Activated T-cell treated with anti-CD3 and anti-CD28 coated beads, Interleukin-2, amount 50 U/mL, for 24 hours (primary cell): ENCODE measurements at regions not wholly inside any gene's neighbourhood (a gene's known extent, or its start where the extent isn't known, plus 50 kb on each side); places are given as distances from the start of the nearest gene placed in this dataset.

Experiments
- DNase-seq: peaks from one replicate; pipeline ENCODE4 v3.0.0-alpha.2; 2020
- H3K27ac Mint-ChIP-seq: 2 replicates; pipeline ENCODE4 v1.8.0; 2020; ENCODE audit warnings: mild to moderate bottlenecking, mixed read lengths
- H3K27me3 Mint-ChIP-seq: 2 replicates; pipeline ENCODE4 v1.8.0; 2020; ENCODE audit warnings: mixed read lengths
- H3K36me3 Mint-ChIP-seq: 2 replicates; pipeline ENCODE4 v1.8.0; 2020; ENCODE audit warnings: low read depth, mixed read lengths
- H3K4me1 Mint-ChIP-seq: 2 replicates; pipeline ENCODE4 v1.8.0; 2020; ENCODE audit warnings: low read depth, mixed read lengths
- H3K4me3 Mint-ChIP-seq: 2 replicates; pipeline ENCODE4 v1.8.0; 2020; ENCODE audit warnings: mild to moderate bottlenecking, moderate library complexity, mixed read lengths
- H3K9me3 Mint-ChIP-seq: 2 replicates; pipeline ENCODE4 v1.8.0; 2020; ENCODE audit warnings: mixed read lengths

DNA sequence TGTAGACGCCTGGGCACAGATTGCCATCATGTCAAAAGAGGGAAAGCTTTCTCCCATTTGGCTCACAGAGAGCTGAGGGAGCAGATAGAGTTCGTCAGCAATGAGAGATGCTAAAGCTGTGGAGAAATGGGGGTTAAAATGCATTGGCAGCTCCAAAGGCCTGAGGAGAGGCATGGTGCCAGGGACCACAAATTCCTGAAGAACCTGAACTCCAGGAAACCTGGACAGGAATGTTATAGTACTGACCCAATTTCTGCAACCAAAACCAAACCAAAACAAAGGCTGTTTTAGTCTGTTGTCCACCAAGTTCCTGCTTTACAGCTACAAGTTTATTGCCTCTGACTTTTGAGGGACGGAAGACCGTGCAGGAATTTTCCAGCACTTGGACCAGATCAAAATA is 575.7 kb downstream of the REEP3 start:
- Mint-ChIP-seq H3K27ac (no peak overlapping the region), H3K27me3 (no peaks in the 10 kb centered on the region), H3K4me1 (no peaks in the 10 kb centered on the region), H3K9me3 (no peaks in the 10 kb centered on the region), H3K4me3 (no peak overlapping the region), H3K36me3 (no peaks in the 10 kb centered on the region)
- DNase-seq: no peak

DNA sequence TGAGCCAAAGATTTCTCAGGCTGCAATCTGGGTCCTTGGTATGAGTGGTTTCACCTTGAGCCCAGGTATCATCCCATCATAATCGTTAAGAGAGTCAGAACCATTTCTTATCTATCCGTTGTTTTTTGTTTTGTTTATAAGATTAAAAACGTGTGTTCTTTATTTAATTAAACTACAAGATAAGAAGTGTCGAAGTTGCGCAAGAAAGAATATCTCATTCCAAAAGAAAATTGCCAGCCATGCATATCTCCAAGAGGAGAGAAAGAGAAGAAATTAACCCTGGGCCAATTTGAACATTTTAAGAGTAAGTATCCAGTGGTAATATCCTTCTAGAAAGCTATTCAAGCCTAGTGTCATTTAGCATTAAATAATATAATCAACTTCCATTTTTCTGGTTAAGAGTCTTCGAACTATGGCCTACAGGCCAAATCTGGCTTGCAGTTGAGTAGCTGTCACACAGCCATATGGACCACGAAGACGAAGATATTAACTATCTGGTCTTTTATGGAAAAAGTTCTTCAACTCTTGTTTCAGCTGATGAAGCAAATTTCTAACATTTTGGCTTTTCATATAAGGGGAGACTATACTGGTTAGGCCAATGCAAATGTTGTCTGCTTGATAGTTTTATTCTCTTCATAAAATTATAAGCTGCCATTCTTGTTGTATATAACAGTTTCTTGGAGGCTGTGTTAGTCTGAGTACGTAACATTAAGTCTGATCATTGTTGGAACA is 576.4 kb downstream of the REEP3 start:
- Mint-ChIP-seq H3K36me3 (no peaks in the 10 kb centered on the region), H3K27me3 (no peaks in the 10 kb centered on the region), H3K4me3 (no peak overlapping the region), H3K9me3 (no peaks in the 10 kb centered on the region), H3K4me1 (no peaks in the 10 kb centered on the region), H3K27ac (no peak overlapping the region)
- DNase-seq: no peak

DNA sequence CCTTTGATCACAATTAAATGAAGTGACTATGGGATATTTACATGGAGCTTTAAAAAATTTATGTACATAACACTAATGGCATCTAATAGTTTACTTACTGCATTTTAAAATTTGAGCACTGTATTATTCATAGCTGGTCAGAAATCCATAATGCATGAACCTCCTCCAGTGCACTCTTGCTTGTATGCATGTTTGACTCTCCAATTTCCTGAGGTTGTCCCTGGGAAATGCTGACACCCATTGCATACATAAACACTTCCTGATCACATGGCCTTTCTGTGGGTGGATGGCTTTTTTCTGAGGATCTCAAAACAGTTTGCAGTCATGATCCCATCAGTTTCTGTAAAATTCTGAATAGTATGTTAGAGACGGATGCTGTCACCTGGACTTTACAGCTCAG is 577.8 kb downstream of the REEP3 start:
- Mint-ChIP-seq H3K27me3 (no peaks in the 10 kb centered on the region), H3K36me3 (no peaks in the 10 kb centered on the region), H3K4me1 (no peaks in the 10 kb centered on the region), H3K27ac (no peak overlapping the region), H3K4me3 (no peak overlapping the region), H3K9me3 (no peaks in the 10 kb centered on the region)
- no peak for DNase-seq

DNA sequence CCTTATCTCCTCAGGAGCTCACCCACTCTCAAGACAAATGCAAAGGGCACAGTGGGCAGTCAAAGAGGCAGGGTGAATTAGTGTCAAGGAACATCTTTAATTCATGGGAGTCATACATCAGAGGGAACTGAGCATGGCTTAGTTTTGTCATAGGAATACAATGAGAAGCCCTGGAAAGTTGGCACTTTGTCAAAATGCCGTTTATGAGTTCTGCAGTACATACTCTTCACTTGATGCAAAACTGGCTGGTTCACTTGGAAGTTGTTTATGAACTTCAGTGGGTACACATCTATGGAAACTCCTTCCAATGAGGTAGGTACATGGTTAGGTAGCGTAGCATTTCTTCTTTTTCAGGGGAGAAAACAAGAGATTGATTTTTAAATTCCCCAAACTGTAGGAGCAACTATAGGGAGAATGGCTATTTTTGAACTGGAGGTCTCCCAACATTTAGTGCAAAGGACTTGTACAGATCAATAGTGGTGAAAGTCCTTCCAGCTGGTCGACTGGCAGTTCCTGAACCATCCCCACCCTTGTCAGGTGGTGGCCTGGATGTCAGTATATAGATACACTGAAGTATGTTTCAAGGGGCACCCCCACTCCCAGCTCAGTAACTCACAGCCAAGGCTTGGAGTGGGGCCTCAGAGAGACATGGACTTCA is 580.5 kb downstream of the REEP3 start:
- H3K9me3 Mint-ChIP-seq: no peaks in the 10 kb centered on the region
- DNase-seq: no peak
- H3K27me3 Mint-ChIP-seq: no peaks in the 10 kb centered on the region
- H3K4me3 Mint-ChIP-seq: no peak overlapping the region
- no peaks in the 10 kb centered on the region for H3K4me1 Mint-ChIP-seq
- no peaks in the 10 kb centered on the region for H3K36me3 Mint-ChIP-seq
- H3K27ac Mint-ChIP-seq: no peak overlapping the region

DNA sequence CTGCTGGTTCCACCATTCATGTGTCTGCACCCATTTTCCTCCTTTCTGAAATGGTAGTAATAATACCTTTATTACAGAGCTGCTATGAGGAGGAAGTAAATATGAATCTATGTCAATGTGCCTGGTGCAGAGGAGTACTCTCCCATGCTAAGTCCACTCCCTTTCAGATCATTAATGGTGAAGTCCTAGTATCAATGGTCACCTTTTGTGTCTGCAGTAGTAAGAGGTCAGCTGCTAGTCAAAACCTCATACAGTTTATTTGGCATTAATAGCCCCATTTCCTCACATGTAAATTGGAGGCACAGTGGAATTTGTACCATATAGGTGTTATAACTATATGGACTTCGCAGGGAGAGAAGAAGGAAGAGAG is 581.0 kb downstream of the REEP3 start:
- Mint-ChIP-seq H3K4me1 (no peaks in the 10 kb centered on the region), H3K27ac (no peak overlapping the region), H3K27me3 (no peaks in the 10 kb centered on the region), H3K36me3 (no peaks in the 10 kb centered on the region), H3K9me3 (no peaks in the 10 kb centered on the region), H3K4me3 (no peak overlapping the region)
- no peak for DNase-seq

DNA sequence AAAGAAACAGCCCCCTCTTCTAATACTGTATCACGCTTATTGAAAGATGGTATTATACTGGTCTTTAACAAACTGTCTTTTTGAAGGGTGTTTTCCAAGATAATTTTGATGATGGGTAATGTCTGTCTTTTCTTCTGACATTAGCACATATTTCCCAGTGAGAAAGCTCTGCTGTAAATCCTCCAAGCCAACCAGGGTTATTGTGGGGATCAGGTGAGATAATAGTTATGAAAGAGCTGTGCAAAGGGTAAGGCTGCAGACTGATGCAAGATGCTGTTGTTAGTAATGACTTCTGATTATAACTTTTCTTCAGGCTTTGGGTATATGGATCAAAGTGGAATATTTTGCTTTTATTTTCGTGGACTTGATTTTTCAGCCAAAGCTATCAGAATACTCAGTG is 581.7 kb downstream of the REEP3 start:
- Mint-ChIP-seq H3K27me3 (no peaks in the 10 kb centered on the region), H3K27ac (no peak overlapping the region), H3K4me3 (no peak overlapping the region), H3K9me3 (no peaks in the 10 kb centered on the region), H3K4me1 (no peaks in the 10 kb centered on the region), H3K36me3 (no peaks in the 10 kb centered on the region)
- no peak for DNase-seq

DNA sequence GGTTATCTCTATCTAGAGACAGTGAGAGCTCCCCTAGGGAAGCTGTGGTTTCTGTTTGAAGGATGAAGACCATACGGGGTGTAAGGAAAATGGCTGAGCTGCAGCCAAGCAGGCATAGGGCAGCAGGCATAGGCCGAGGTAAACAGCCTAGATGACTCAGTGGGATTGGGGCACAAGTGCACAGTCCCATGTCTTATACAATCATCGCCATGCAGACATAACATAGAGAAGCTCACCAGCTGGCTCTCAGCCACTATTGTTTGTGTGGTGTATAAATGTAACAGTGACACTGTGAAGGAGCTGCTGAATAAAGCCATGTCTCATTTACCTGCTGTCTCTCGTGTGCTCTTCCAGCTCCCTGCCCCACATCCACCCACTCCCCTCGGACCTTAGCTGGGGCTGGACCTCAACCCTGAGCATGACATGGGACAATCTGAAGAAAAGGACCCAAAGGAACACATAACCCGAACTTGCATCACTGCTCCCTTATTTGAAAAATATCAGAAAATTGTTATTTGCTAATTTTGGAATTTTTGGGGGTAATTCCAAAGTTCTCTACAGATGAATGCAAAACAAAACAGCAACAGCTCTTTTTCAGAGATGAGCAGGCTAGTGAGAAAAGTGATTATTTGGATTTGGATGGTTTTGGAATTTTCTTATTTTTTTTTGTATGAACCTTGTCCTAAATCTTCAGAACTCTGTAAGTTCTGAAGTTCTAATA is 582.7 kb downstream of the REEP3 start:
- Mint-ChIP-seq H3K36me3 (no peaks in the 10 kb centered on the region), H3K4me3 (no peak overlapping the region)
- DNase-seq: no peak

DNA sequence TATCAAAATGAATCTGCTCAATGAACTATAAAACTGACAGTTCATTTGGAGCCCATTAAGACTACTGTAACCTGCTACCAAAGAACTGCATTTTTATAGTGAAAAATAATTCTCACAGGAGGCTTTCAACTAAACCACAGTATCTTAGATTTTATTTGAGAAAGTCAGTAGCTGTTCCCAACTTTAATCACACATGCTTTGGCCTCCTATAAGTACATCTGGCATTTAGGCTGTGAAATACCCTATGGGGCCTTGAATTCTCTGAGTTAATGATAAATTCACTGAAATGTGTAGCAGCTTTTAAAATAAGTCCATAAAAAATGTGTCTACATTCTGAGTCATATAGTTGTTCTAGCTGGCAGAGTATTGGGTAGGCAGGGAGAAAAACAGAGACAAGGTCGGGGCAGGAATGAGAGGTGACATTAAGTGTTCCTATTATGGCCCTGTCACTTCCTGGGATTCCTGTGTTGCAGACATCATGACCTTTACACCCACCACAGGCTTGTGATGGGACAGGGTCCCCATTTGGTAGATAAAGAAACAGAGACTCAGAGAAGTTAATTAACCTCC is 588.8 kb downstream of the REEP3 start:
- peaks cover 5% of the 10 kb centered on the region for H3K4me1 Mint-ChIP-seq
- H3K27ac Mint-ChIP-seq: no peak overlapping the region
- DNase-seq: no peak
- H3K9me3 Mint-ChIP-seq: no peaks in the 10 kb centered on the region
- no peaks in the 10 kb centered on the region for H3K27me3 Mint-ChIP-seq
- H3K4me3 Mint-ChIP-seq: no peak overlapping the region
- no peaks in the 10 kb centered on the region for H3K36me3 Mint-ChIP-seq

More for the DNA sequence above, 582.7 kb downstream of the REEP3 start:
- H3K27me3 Mint-ChIP-seq: no peaks in the 10 kb centered on the region
- H3K27ac Mint-ChIP-seq: no peak overlapping the region
- H3K9me3 Mint-ChIP-seq: no peaks in the 10 kb centered on the region
- H3K4me1 Mint-ChIP-seq: no peaks in the 10 kb centered on the region

DNA sequence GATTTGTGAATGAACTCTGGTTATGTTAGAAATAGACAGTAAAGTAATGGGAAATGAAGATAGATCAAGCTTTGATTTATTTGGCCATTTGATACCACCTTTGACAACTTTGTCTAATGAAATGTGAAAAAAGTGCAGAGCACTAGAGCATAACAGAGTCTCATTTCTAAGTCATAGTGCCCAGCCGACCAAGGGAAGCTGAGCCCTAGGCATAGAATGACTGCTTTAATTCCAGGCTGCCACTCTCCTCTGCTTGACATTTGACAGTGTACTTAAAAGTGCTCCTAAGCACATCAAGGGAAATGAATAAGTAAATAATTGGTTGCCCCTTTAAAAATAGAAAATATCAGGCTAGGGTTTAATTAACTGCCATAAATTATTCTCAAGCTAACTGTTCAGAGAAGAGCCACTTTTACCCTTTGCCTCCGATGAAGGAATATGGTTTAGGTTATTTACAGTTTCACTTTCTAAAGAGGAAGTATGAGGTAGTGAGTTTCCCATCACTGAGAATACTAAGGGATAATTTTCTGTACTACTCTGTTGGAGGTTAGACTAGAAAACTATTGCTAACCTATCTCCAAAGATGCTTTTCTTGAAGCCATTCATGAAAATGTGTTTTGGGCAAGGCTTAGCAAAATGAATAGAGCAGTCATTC is 591.6 kb downstream of the REEP3 start:
- DNase-seq: no peak
- H3K4me3 Mint-ChIP-seq: no peak overlapping the region
- no peaks in the 10 kb centered on the region for H3K27me3 Mint-ChIP-seq
- H3K27ac Mint-ChIP-seq: no peak overlapping the region
- peaks cover 5% of the 10 kb centered on the region for H3K4me1 Mint-ChIP-seq
- no peaks in the 10 kb centered on the region for H3K36me3 Mint-ChIP-seq
- H3K9me3 Mint-ChIP-seq: no peaks in the 10 kb centered on the region

DNA sequence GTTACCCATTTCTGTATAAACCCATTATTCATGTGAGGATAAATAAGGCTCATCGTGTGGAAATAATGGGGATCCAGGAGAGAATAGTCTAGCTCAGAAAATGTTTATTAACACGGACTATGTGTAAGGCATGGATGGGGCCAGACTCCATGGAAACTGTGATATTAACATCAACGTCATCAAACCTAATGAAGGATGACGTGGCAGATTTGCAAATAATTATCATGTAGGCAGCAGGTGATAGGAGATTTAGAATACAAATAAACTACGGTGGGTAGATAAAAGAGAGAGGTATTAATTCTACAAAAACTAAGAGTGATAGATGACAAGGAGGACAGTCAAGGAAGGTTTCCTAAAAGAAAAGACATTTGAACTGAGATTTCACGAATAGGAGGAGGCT is 592.2 kb downstream of the REEP3 start:
- Mint-ChIP-seq H3K9me3 (no peaks in the 10 kb centered on the region), H3K27ac (no peak overlapping the region), H3K4me3 (no peak overlapping the region), H3K4me1 (peaks cover 5% of the 10 kb centered on the region), H3K27me3 (no peaks in the 10 kb centered on the region), H3K36me3 (no peaks in the 10 kb centered on the region)
- no peak for DNase-seq

DNA sequence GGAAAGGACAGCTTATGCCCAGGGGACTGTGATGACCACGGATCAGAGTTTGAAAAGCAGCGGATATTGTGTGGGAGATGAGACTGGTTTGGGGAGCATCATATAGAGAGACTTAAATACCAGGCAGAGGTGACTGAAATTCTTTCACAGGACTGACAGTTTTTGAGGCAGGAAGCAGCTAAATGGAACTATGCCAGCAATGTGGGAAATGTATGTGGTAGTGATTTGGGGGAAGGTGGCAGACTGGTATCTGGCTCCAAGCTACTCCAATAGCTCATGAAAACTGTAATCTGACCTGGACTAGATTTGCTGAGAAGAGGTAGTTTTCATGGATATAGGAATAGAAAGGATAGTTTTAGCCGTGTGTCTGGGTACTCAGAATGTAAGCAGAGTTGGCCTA is 592.6 kb downstream of the REEP3 start:
- no peaks in the 10 kb centered on the region for H3K27me3 Mint-ChIP-seq
- no peak for DNase-seq
- no peaks in the 10 kb centered on the region for H3K36me3 Mint-ChIP-seq
- H3K27ac Mint-ChIP-seq: no peak overlapping the region
- no peak overlapping the region for H3K4me3 Mint-ChIP-seq
- H3K4me1 Mint-ChIP-seq: peaks cover 5% of the 10 kb centered on the region
- no peaks in the 10 kb centered on the region for H3K9me3 Mint-ChIP-seq

DNA sequence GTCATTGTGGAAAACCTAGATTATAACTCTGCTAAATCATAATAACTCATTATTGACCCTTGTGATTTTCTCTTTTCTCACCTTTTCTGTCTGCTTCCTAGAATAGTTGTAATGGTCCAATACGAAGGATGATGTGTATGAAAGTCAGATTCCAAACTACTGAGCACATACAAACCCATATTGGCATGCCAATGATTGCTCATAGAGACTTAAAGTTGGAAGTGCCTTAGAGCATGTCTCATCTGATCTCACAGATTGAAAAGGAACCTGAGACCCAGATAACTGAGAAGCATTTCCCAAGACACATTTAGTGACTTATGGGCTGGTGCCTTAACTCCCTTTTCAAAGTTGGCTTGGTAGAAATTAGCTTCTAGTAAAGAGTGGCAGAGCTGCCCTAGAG is 594.3 kb downstream of the REEP3 start:
- peaks cover 5% of the 10 kb centered on the region for H3K4me1 Mint-ChIP-seq
- H3K4me3 Mint-ChIP-seq: no peak overlapping the region
- no peaks in the 10 kb centered on the region for H3K27me3 Mint-ChIP-seq
- H3K36me3 Mint-ChIP-seq: no peaks in the 10 kb centered on the region
- no peaks in the 10 kb centered on the region for H3K9me3 Mint-ChIP-seq
- DNase-seq: no peak
- H3K27ac Mint-ChIP-seq: no peak overlapping the region

DNA sequence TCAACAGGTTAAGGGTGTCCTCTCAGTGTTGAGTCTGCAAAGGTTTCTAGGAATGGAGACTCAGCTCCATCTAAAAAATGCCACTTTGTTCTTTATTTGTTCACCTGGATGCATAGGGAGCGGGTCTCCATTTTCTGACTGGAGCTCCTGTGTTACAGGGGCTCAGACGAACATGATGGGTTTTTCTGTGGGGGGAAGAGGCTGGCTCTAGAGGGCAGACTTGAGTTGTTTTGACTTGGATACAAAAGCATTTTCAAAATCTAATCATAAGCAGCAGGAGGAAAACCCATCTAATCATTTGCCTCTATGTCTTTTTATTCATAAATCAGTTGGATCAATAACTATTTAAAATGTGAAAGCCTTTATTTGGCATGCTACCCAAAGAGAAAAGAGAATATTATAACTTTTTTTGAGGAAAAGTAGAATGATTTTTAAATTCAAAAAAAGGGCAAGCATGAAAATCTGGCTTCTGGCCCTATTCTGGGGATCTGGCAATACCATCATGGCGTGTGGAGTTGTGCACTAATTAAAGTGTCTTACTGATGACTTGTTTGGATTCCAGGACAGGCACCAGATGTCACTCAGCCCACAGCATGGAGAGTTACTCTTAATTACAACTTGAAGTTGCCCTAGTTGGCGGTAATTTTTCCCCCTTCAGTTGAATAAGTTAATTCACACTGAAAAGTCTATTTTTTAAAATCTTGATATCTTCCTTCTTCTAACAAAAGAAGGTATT is 594.9 kb downstream of the REEP3 start:
- no peak overlapping the region for H3K27ac Mint-ChIP-seq
- H3K4me3 Mint-ChIP-seq: no peak overlapping the region
- H3K36me3 Mint-ChIP-seq: no peaks in the 10 kb centered on the region
- H3K27me3 Mint-ChIP-seq: no peaks in the 10 kb centered on the region
- H3K9me3 Mint-ChIP-seq: no peaks in the 10 kb centered on the region
- peaks cover 5% of the 10 kb centered on the region for H3K4me1 Mint-ChIP-seq
- DNase-seq: no peak

DNA sequence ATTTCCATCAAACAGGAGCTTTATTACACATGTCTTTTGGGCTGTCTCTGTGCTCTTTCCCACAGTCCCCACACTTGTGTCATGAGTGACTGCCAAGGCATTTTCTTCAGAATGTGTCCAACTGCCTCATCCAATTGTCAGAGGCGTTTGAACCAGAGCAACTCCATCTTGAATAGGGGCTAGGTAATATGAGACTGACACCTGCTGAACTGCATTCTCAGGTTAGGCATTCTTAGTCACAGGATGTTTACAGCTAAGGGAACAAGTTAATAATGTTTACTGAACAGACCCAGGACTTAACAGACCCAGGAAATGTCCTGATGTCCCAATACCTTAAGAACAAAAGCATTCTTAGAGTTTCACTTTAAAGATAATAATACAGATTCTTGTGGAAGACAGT is 595.5 kb downstream of the REEP3 start:
- Mint-ChIP-seq H3K9me3 (no peaks in the 10 kb centered on the region), H3K27ac (no peak overlapping the region), H3K4me1 (peaks cover 5% of the 10 kb centered on the region), H3K36me3 (no peaks in the 10 kb centered on the region), H3K4me3 (no peak overlapping the region), H3K27me3 (no peaks in the 10 kb centered on the region)
- no peak for DNase-seq
